Keratinocyte (primary cell): ENCODE measurements at regions not wholly inside any gene's neighbourhood (a gene's known extent, or its start where the extent isn't known, plus 50 kb on each side); places are given as distances from the start of the nearest gene placed in this dataset.

Source experiments
- CTCF ChIP-seq, 3 experiments: IDR thresholded peaks in 1 of 3; conservative IDR thresholded peaks in 1 of 3; optimal IDR thresholded peaks in 1 of 3; 2 replicates in 2 of 3; 3 replicates in 1 of 3; pipeline versions ENCODE3 to v1.5.1; 2011; ENCODE audit warnings: low read length in 3 of 3, mild to moderate bottlenecking in 3 of 3, moderate library complexity in 2 of 3, control low read depth in 1 of 3, inconsistent platforms in 1 of 3; ENCODE audit not compliant: insufficient read depth in 2 of 3; ENCODE audit errors: extremely low read depth in 1 of 3
- EZH2 ChIP-seq: IDR thresholded peaks from one replicate; pipeline ENCODE4 v1.6.1; 2012; ENCODE audit warnings: inconsistent platforms, mild to moderate bottlenecking, low read length, moderate library complexity

- TF ChIP-seq CTCF (optimal IDR thresholded peaks at IDR 0.05 in 1 of 3, IDR thresholded peaks at IDR 0.05 in 1 of 3, conservative IDR thresholded peaks at IDR 0.05 in 1 of 3; ENCODE audit: extremely low read depth in 1 of 3, insufficient read depth in 2 of 3, low read length in 3 of 3) (no peak), EZH2 (no peak)
Measured at GRCh38 chr11:45393826-45394225, 107.7 kb upstream of the SYT13 start.
